ENCODE measurements at regions not wholly inside any gene's neighbourhood (a gene's known extent, or its start where the extent isn't known, plus 50 kb on each side); places are given as distances from the start of the nearest gene placed in this dataset.

DNA sequence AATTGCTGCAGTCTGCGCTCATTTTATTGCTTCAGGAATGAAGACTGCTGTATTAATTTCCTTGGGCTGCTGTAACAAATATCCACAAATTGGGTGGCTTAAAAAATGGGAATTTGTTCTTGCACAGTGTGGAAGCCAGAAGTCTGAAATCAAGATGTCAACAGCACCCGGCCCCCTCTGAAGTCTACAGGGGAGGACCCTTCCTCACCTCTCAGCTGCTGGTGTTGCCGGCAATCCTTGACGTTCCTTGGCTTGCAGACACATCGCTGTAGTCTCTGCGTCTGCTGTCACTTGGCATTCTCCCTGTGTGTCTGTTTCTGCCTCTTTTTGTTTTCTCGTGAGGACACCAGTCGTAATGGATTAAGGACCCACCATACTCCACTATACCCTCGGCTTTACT lies 166.2 kb downstream of the PTPN20 start:
- DNase-seq (ENCODE audit: low spot score), result no peak

DNA sequence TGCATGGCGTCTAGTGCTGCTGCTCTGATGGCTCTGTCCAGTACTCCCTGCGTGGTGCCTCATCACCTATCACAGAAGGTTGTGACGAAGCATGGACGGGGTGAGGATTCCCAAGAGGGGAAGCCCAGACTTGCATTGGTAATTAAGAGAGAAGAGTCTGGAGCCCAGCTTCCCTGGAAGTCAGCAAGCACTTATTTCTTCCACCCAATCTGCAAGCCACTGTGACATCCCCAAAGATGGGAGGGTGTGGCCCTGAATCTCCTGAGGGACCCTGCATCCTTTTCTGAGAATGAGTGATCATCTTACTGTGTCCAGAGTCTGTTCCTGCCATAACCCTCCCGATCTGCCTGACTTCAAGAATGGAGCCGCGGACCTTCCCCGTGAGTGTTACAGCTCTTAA lies 166.7 kb downstream of the PTPN20 start:
- DNase-seq (ENCODE audit: low spot score), result no peak

DNA sequence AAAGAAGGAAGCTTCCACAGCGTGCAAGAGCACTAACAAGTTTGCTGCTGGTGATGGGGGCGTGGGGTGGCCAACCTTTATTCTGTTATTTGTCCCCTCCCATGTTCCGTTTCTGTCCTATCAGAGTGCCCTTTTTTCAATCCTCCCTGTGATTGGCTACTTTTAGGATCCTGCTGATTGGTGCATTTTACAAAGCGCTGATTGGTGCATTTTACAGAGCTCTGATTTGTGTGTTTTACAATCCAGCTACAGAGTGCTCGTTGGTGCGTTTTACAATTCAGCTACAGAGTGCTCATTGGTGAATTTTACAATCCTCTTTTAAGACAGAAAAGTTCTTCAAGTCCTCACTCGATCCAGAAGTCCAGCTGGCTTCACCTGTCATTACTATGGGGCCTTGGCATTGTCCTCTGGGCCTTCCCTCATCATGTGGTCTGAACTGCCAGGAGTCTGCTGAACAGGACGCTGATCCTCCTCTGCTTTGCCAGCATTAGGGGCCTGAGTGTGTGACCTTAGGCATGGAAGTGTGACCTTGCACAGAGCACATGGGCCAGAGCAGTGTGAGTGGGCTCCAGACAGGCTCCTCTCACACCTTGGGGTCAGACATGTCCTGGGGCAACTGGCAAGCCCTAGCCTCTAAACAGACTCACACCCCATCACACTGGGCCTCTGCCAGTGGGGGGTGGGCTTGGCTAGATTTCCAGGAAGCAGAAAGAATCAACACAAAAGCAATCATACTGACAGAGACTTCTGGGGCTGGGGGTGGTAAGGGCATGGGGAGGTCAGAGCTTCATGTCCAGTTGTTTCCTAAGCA lies 167.4 kb downstream of the PTPN20 start:
- DNase-seq (ENCODE audit: low spot score), result no peak

DNA sequence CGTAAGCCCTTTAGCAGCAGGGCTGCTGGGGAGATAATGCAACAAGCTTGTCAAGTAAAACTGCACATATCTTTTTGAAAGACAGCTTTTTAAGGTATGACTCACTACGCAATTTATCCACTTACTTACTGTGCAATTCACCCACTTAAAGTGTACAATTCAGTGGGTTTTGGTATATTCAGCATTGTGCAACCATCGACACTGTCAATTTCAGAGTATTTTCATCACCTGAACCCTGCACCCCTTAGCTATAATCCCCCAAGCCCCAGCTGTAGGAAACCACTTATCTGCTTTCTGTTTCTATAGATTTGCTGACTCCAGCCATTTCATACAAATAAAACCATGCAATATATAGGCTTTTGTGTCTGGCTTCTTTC lies 168.0 kb downstream of the PTPN20 start:
- no peak for DNase-seq (ENCODE audit: low spot score)

DNA sequence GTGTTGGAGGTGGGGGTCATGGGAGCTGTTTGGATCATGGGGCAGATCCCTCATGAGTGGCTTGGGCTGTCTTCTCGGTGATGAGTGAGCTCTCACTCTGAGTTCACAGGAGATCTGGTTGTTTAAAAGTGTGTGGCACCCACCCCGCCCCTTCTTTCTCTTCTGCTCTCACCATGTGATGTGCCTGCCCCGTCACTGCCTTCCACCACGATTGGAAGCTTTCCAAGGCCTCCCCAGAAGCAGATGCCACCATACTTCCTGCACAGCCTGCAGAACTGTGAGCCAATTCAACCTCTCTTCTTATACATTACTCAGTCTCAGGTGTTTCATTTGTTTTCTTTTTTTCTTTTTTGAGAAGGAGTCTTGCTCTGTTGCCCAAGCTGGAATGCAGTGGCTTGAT lies 170.0 kb downstream of the PTPN20 start:
- DNase-seq (ENCODE audit: low spot score), result no peak

DNA sequence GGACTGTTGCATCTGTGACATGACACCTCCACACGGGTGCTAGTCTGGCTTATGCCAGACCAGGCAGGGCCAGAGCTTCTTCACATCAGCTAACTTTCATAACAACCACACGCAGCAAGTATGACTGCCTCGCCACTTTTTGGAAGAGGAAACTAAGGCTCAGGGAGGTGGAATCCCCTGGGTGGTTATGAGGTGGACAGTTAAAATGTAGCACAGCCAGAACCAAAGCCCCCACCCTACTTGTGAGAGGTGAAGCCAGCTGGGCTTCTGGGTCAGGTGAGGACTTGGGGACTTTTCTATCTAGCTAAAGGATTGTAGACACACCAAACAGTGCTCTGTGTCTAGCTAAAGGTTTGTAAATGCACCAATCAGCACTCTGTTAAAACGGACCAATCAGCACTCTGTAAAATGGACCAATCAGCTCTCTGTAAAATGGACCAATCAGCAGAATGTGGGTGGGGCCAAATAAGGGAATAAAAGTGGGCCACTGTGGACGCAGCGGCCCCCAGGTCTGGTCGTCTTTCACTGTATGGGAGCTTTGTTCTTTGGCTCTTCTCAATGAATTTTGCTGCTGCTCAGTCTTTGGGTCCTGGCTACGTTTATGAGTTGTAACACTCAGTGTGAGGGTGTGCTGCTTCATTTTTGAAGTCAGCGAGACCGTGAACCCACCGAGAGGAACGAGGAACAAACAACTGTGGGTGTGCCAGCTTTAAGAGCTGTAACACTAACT lies 171.0 kb downstream of the PTPN20 start:
- DNase-seq (ENCODE audit: low spot score), result no peak

DNA sequence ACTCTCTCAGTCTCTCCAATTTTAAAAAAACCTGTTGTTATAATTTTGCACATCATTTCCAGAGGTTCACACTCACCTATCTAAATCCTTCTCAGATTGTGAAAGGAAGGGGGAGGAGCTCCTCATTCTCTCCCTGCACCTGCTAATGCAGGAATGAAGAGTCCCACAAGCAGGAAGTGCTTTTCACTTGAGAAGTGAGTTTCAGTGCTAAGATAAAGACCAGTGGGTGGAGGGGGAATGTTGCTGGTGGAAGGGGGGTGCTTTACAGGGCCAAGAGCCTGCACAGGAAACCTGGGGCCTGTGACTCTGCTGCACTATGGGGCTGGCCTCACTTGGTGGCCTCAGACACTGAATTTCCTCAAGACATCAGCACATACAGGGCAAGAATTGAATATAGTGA lies 176.4 kb downstream of the PTPN20 start:
- no peak for DNase-seq (ENCODE audit: low spot score)

DNA sequence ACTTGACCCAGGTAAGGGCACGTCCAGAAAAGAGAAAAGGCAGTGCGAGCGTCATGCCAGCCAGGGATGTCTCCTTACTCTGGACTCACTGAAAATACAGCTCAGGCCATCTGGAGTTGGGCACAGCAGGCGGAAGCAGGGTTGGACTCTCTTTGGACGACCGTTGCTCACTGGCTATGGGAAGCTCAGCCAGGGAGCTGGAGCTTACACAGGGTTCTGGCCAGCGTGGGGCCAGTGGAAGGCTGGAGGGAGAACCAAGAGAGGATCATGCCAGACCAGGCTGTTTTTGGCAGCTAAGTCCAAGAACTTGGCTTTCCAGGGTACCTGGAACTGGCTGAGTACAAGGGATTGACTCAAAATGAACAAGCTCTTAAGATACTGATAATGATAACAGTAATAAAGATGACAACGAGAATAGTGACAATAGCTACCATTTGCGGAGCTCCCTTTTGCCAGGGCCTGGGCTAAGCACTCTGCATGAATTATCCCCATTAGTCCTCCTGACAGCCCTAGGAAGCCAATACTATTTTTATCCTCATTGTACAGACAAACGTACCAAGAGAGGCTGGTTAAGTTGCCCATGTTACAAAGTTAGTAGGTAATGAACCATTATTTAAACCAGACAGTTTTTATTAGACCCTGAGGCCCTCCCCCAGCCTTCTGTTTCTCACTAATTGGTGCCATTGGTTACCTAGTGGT lies 177.6 kb downstream of the PTPN20 start:
- DNase-seq (ENCODE audit: low spot score), result no peak

DNA sequence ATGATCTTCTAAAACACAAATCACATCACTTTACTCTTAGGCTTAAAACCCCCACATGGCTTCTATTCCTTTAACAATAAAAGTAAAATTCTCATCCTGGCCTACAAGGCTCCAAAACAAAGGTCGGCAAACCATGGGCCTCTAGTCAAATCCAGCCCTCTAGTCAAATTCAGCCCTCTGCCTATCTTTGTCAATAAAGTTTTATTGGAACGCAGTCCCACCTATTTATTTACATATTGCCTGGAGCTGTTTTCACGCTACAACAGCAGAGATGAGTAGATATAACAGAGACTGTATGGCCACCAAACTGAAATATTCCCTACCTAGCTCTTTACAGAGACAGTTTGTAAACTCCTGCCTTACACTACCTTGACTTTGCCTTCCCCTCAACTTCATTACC lies 178.8 kb downstream of the PTPN20 start:
- DNase-seq (ENCODE audit: low spot score), result no peak

DNA sequence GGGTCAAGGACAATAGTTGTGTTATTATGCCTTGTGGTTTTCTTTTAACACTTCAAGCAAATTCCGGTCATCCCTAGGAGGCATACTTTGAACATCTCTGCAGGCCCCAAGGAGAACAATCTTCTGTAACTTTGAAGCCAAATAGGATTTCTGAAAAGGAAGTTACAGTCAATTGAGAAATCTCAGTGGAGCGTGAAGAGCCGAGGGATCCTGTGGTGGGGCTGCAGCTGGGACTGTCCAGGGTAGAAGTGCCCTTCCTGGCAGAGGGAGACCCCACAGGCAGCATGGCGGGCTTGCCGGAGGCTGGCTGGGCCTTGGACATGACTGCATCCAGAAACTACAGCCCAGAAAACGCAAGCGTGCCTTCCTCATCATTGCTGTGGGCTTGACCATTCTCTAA lies 179.7 kb downstream of the PTPN20 start:
- DNase-seq (ENCODE audit: low spot score), result no peak

DNA sequence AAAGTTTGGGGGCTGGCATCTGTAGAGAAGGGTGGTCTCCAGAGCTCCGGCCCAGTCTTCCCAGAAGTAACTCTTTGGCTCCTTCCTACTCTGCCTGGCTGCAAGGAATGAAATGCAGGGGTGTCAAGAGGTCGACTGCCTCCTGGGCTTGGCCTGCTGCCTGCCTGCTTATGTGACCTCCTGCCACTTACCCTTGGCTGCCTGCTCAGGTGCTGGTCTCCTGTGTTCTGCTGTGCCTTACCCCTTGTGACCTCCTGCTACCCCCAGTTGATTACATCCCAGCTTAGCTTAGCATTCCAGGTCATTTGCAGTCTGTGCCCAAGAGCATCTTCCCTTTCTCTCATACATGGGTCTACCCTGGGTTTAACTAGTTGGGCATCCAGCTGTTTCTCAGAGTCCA lies 180.2 kb downstream of the PTPN20 start:
- no peak for DNase-seq (ENCODE audit: low spot score)

DNA sequence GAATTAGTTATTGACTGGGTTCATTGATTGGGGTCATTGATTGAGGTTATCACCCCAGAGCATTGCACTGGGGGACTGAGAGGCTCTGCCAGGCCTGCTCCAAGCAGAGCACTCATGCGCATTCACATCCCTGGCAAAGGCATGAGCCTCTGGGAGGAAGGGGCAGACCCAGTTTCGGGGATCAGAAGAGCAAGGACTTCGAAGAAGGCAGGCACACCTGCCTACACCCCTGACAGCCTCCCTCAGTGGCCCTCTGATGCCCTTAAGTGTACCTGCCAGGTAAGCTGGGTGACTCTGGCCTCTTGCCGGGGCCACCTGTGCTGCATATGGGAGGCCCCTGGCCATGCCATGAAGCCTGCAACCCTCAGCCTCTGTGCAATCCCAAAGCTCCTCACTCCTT lies 181.1 kb downstream of the PTPN20 start:
- DNase-seq (ENCODE audit: low spot score), result no peak

DNA sequence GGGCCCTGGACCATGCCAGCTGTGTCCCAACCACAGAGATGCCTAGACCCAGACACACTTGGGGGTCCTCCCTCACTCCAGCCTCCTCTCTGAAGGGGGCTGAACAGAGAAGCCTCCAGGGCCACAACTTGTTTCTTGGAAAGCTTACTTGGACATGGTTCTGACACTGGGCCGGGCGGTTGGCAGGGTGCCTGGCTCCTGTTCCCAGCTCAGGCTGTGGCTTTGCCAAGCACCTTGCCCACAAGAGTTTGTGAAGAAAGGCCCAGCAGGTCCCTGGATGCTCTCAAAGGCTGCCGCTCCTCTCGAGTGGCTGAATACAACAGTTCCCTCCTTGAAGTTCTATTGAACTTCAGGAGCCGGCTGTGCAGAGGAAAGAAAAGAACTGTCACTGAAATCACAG lies 181.6 kb downstream of the PTPN20 start:
- no peak for DNase-seq (ENCODE audit: low spot score)

DNA sequence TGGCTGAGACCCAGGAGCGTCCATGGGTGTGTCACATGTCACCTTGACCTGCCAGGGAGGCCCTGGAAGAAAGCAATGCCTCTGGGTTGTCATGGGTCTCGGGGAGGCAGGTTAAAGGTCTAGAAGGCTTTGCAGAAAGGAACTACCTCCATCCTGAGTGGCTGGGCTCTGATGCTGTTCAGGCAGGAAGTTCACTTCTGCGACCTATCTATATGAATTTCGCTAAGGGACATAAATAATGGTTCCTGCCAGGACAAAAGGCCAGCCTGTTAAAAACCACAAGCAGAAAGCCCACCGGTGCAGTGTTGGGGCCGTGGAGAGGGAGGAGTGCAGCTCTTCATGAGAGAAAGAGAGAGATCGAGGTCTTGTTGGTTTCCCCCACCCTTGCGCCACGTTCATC lies 182.9 kb downstream of the PTPN20 start:
- DNase-seq (ENCODE audit: low spot score), result no peak

DNA sequence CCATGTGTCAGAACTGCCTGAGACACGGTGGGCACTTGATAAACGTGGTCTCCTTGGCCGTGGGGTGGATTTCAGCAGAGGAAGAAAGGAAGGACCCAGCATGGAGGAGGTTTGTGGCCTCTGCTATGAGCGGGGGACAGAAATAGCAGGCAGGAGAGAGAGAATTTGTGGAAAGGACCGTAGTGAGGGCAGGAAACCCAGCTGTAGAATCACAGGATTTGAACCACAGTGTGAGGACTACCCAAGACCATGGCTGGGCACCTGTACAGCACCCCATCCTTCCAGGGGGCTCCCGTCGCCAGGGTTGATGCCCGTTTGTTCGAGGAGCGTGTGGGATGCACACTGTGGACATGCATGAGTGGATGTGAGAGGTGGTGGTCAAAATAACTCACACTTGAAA lies 183.4 kb downstream of the PTPN20 start:
- DNase-seq (ENCODE audit: low spot score), result no peak

DNA sequence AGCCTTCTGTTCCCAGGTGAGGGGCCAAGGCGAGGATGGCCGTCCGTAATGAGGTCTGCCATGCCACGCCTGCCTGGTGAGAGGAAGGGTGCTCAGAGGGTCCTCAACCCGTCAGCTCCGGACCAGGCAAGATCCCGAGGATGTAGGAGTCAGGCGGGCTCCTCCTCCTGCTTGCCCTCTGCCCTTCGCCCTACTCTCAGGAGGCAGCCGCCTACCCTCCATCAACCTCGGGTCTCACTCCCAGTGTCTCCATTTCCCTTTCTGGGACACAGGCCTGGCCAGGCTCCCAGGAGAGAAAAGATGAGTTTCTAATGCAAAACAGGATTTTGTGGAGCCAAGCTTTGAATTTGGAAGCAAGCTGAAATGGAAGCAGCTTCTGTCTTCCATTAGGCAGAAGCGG lies 184.0 kb downstream of the PTPN20 start:
- no peak for DNase-seq (ENCODE audit: low spot score)

DNA sequence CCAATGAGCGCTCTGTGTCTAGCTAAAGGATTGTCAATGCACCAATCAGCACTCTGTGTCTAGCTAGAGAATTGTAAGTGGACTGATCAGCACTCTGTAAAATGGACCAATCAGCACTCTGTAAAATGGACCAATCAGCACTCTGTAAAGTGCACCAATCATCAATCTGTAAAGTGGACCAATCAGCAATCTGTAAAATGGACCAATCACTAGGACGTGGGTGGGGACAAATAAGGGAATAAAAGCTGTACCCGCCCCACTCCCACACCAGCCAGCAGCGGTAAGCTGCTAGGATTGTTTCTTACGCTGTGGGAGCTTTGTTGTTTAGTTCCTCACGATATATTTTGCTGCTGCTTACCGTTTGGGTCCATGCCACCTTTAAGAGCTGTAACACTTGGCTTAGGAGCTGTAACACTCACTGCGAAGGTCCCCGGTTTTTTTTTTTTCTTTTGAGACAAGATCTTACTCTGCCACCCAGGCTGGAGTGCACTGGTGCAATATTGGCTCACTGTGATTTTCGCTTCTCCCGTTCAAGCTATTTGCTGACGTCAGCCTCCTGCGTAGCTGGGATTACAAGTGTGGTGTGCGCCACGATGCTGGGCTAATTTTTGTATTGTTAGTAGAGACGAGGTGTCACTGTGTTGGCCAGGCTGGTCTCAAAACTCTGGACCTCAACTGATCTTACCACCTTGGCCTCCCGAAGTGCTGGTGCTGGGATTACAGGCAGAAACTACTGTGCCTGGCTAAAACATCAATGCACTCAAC lies 184.8 kb downstream of the PTPN20 start:
- DNase-seq (ENCODE audit: low spot score), result no peak

DNA sequence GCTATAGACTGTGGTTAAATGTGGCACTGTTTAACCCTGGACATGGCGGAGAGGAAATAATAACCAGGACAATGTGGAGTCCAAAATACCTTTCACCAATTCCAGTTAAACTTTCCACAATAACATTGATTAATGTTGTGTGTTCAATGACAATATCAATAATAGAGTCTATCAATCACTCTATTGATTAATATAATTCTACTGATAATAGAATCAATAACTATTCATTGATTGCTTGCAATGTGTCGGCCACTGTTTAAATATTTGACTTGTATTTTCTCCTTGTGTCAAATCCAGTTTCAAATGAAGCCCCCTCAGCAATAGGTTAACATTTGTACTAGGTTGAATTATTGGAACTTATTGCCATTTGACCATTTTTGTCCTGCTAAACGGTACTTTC lies 187.0 kb downstream of the PTPN20 start:
- DNase-seq (ENCODE audit: low spot score), result no peak

DNA sequence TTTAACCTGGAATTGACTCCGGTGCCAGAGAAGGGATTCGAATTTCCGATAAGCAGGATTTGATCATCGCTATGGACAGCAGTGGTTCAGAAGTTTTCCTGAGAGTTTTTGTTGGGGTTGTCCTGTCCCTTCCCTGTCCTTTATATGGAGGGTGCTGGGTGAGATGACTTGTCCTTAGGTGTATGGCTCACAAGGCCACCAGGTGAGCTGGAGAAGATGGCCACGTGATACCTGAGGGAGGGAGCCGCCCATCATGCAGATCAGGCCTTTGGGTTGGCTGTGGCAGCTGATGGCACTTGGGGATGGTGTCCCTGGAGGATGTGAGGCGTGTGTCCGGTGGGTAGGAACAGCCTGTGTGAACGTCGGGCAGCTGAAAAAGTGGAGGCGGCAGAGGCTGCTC lies 187.7 kb downstream of the PTPN20 start:
- no peak for DNase-seq (ENCODE audit: low spot score)

DNA sequence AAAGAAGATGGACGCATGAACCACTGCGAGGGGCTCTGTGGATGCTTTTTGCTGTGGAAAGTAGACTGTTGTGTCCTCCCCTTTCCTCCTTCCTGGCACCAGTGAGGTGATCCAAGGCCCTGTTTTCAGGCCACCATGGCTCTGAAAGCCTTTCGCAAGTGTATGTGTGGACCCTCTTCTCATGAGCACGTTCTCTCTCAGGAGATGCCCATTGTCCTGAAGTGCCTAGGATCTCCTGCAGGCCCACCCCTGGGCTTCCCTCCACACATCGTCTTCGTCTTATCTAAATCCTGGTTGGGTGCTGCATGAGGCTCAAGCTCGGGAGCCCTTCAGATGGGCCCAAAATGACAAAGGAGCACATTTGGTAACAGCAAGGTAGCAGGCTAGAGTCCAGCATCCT lies 188.2 kb downstream of the PTPN20 start:
- no peak for DNase-seq (ENCODE audit: low spot score)

DNA sequence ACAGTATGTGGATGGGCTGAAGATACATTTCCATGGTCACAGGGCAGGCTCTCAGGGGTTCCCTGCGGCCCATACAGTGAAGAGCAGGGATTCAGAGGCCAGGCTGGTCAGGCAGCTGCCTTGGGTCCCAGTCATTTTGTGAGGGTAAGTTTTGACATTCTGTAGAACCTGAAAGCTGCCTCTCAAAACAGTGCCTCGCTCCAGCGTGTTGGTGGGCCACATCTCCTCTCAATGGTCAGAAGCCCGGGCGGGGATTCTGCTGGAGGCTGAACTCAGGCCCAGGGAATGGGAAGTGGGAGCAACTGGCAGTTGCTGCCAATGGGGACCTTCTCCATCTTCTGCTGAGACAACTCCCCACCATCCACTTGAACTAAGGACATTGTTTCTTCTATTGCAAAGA lies 190.0 kb downstream of the PTPN20 start:
- DNase-seq (ENCODE audit: low spot score), result no peak

DNA sequence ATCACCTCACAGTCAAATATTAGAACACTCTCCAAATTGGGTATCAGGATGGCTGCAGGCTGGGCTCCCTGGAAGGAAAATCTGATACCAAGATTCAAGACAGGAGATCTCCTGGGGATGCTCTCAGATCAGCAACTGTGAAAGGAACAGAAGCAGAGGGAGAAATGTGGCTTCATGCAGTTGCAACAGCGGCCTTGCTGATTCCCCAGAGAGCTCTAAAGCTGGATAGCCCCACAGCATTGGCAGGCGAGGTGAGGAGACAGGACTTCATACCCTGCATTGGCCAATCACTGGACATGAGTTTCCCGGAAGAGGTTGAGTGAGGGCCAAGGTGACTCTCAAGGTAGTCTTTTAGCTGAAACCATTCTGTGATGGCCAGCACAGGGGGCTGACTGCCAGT lies 190.6 kb downstream of the PTPN20 start:
- DNase-seq (ENCODE audit: low spot score), result no peak

Measured in mesenteric fat pad (tissue), 1 donor.